Testis (tissue), 2 donors: ENCODE measurements at regions not wholly inside any gene's neighbourhood (a gene's known extent, or its start where the extent isn't known, plus 50 kb on each side); places are given as distances from the start of the nearest gene placed in this dataset.

Experiments
- POLR2A ChIP-seq: fragments of 450-650 bp; IDR thresholded peaks from one replicate; pipeline ENCODE4 v1.6.1; 2017; ENCODE audit warnings: antibody characterized with exemption, mild to moderate bottlenecking, moderate library complexity
- TF ChIP-seq, protein P1 (sequence below), 3 experiments: fragments of 450-650 bp in 2 of 3; fragments of 200-600 bp in 1 of 3; sonication (generic) in 1 of 3; IDR thresholded peaks; one replicate each; pipeline ENCODE4 v1.5.1; 2016 to 2019; ENCODE audit warnings: antibody characterized with exemption in 3 of 3, mild to moderate bottlenecking in 2 of 3, moderate library complexity in 1 of 3

DNA sequence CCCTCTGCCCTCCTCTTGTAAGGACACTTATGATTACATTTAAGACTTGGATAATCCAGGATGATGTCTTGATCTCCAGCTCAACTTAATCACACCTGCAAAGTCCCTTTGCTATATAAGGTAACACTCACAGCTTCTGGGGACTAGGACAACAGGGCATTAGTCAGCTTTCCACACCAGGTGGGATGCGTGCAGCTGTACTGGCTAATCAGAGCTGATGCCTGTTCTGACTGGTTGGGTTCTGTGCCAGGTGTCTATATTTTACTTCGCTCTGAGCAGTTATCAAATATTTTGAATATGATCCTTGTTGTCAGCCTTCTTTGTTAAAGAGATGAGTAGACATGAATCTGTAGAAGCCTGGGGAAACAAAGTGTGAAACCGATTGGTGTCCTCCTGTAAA, 115.5 kb upstream of the ATP8B1 start:
- TF ChIP-seq, protein P1, sequence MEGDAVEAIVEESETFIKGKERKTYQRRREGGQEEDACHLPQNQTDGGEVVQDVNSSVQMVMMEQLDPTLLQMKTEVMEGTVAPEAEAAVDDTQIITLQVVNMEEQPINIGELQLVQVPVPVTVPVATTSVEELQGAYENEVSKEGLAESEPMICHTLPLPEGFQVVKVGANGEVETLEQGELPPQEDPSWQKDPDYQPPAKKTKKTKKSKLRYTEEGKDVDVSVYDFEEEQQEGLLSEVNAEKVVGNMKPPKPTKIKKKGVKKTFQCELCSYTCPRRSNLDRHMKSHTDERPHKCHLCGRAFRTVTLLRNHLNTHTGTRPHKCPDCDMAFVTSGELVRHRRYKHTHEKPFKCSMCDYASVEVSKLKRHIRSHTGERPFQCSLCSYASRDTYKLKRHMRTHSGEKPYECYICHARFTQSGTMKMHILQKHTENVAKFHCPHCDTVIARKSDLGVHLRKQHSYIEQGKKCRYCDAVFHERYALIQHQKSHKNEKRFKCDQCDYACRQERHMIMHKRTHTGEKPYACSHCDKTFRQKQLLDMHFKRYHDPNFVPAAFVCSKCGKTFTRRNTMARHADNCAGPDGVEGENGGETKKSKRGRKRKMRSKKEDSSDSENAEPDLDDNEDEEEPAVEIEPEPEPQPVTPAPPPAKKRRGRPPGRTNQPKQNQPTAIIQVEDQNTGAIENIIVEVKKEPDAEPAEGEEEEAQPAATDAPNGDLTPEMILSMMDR (IDR thresholded peaks at IDR 0.05) = no peak
- no peak for TF ChIP-seq POLR2A
